Colonic mucosa (tissue), 4 donors: ENCODE measurements at regions not wholly inside any gene's neighbourhood (a gene's known extent, or its start where the extent isn't known, plus 50 kb on each side); places are given as distances from the start of the nearest gene placed in this dataset.
"Not testable (repeated sequence)": the region's sequence is repeated elsewhere in the genome, so short reads cannot be mapped to it uniquely, and the experiment has no call there.

Source experiments
- DNase-seq: peaks from one replicate; pipeline ENCODE4 v3.0.0-alpha.2; 2020
- H3K27ac ChIP-seq: fragments of 200-600 bp; one replicate; pipeline ENCODE4 v1.8.0; 2021
- H3K27me3 ChIP-seq: fragments of 200-600 bp; one replicate; pipeline ENCODE4 v1.8.0; 2021
- H3K36me3 ChIP-seq: fragments of 200-600 bp; one replicate; pipeline ENCODE4 v1.8.0; 2021
- H3K4me1 ChIP-seq: fragments of 200-600 bp; one replicate; pipeline ENCODE4 v1.8.0; 2021; ENCODE audit warnings: mild to moderate bottlenecking
- H3K4me3 ChIP-seq: fragments of 200-600 bp; one replicate; pipeline ENCODE4 v1.8.0; 2021
- H3K9ac ChIP-seq, 2 donors: one replicate each; pipeline ENCODE4 v1.7.0; 2013; ENCODE audit warnings: control low read depth in 2 of 2, low read depth in 2 of 2, low read length in 2 of 2
- H3K9me3 ChIP-seq: fragments of 200-600 bp; one replicate; pipeline ENCODE4 v1.8.0; 2021
- intact Hi-C: fragments of 100-400 bp; cut with DNase I; formaldehyde crosslinking; loops from one replicate; pipeline ENCODE4 v1.14.1; 2022
- TF ChIP-seq, protein P1 (sequence below): fragments of 200-600 bp; IDR thresholded peaks from one replicate; pipeline ENCODE4 v1.8.0; 2022; ENCODE audit warnings: antibody characterized with exemption, mild to moderate bottlenecking
- donor health status: healthy.
- donor health status: DM: no; HTN: no; CAD: no.
- donor health status: DM: no; HTN: no; CAD: no.

GRCh38 chr5:51214746-51215145 is 168.5 kb upstream of the ISL1 start:
- H3K27ac ChIP-seq: no peak overlapping the region
- H3K36me3 ChIP-seq: no peaks in the 10 kb centered on the region
- no peak overlapping the region for H3K4me3 ChIP-seq
- H3K4me1 ChIP-seq: no peaks in the 10 kb centered on the region
- DNase-seq: no peak
- H3K9ac ChIP-seq: no peak overlapping the region
- no peaks in the 10 kb centered on the region for H3K27me3 ChIP-seq
- no peaks in the 10 kb centered on the region for H3K9me3 ChIP-seq
- TF ChIP-seq, protein P1, sequence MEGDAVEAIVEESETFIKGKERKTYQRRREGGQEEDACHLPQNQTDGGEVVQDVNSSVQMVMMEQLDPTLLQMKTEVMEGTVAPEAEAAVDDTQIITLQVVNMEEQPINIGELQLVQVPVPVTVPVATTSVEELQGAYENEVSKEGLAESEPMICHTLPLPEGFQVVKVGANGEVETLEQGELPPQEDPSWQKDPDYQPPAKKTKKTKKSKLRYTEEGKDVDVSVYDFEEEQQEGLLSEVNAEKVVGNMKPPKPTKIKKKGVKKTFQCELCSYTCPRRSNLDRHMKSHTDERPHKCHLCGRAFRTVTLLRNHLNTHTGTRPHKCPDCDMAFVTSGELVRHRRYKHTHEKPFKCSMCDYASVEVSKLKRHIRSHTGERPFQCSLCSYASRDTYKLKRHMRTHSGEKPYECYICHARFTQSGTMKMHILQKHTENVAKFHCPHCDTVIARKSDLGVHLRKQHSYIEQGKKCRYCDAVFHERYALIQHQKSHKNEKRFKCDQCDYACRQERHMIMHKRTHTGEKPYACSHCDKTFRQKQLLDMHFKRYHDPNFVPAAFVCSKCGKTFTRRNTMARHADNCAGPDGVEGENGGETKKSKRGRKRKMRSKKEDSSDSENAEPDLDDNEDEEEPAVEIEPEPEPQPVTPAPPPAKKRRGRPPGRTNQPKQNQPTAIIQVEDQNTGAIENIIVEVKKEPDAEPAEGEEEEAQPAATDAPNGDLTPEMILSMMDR: no peak
- intact Hi-C loops: no loop called here

- H3K9me3 ChIP-seq: no peaks in the 10 kb centered on the region
- H3K9ac ChIP-seq: no peak overlapping the region
- no peaks in the 10 kb centered on the region for H3K36me3 ChIP-seq
- TF ChIP-seq, protein P1: no peak
- no peak overlapping the region for H3K27ac ChIP-seq
- H3K27me3 ChIP-seq: no peaks in the 10 kb centered on the region
- intact Hi-C loops: no loop called here
- H3K4me1 ChIP-seq: no peaks in the 10 kb centered on the region
- H3K4me3 ChIP-seq: no peak overlapping the region
- no peak for DNase-seq
Observed at GRCh38 chr5:51225789-51226742, 157.2 kb upstream of the ISL1 start.

DNA sequence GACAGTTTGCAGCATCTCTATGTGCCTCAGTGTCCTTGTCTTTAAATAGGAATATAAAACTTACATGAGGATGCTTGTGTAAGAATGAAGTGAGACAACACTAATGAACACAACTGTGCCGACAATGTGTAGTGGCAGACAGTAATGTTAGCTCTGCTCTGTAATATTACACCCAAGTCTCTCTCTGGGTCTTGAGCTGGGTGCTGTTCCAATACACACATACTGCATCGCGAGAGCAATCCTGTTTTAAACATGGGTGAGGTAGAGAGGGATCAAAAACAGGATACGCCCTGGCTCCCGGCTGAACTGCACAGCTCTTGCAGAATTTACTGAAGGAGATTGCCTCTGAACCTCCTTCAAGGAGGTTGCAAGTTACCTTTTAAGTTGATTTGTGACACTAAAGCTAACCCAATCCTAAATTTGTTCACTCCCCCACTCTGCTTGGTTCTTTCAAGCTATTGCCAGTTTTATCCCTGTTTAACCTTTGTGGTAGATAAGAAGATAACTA is 155.2 kb upstream of the ISL1 start:
- Histone ChIP-seq H3K9me3 (no peaks in the 10 kb centered on the region), H3K4me1 (no peaks in the 10 kb centered on the region), H3K27me3 (no peaks in the 10 kb centered on the region), H3K36me3 (no peaks in the 10 kb centered on the region), H3K4me3 (no peak overlapping the region), H3K9ac (no peak overlapping the region), H3K27ac (no peak overlapping the region)
- no peak for DNase-seq
- intact Hi-C loops: no loop called here
- TF ChIP-seq, protein P1: no peak

DNA sequence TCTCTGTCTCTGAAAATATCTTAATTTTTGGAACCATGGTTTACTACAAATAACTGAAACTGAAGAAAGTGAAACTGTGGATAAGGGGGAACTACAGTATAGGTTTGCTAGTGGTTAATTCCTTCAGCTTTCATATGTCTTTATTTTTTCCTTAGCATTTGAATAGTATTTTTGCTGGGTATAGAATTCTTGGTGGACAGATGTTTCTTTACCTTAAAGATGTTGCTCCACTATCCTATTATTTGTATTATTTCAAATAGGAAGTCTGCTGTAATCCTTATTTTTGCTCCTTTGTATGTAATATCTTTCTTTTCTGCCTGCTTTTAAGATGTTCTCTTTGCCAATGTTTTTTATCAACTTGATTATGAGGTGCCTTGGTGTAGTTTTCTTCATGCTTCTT is 152.9 kb upstream of the ISL1 start:
- H3K27me3 ChIP-seq: no peaks in the 10 kb centered on the region
- no peak overlapping the region for H3K4me3 ChIP-seq
- H3K9ac ChIP-seq: no peak overlapping the region
- intact Hi-C loops: no loop called here
- no peak overlapping the region for H3K27ac ChIP-seq
- DNase-seq: no peak
- TF ChIP-seq, protein P1: no peak
- no peaks in the 10 kb centered on the region for H3K36me3 ChIP-seq
- no peaks in the 10 kb centered on the region for H3K4me1 ChIP-seq
- H3K9me3 ChIP-seq: no peaks in the 10 kb centered on the region

DNA sequence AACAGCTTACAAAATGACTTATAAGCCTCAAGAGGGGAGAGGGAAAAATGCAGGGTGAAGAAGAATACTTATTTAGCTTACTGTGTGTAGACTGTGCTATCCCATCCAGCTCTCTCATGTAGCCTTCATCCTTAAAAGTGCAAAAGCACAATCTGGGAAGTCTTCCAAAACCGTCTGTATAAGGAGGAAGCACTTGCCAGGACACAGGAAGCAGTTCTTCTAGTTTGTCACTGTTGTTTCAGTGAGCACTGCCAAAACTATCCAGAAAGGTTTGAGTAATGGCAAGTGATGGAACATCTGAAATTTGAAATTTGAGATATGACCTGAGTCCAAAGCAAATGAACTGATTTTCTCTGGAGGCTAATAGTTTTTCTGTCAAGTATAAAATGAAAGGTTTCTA is 140.8 kb upstream of the ISL1 start:
- no peak overlapping the region for H3K9ac ChIP-seq
- DNase-seq: no peak
- no peaks in the 10 kb centered on the region for H3K4me1 ChIP-seq
- TF ChIP-seq, protein P1: no peak
- no peak overlapping the region for H3K27ac ChIP-seq
- H3K27me3 ChIP-seq: no peaks in the 10 kb centered on the region
- no peak overlapping the region for H3K4me3 ChIP-seq
- H3K9me3 ChIP-seq: no peaks in the 10 kb centered on the region
- intact Hi-C loops: no loop called here
- no peaks in the 10 kb centered on the region for H3K36me3 ChIP-seq

- H3K27me3 ChIP-seq, H3K9ac ChIP-seq, H3K4me1 ChIP-seq, intact Hi-C loops, H3K36me3 ChIP-seq, H3K27ac ChIP-seq, H3K4me3 ChIP-seq, H3K9me3 ChIP-seq, DNase-seq: not testable (repeated sequence)
Observed at GRCh38 chr5:51250957-51251356, 132.3 kb upstream of the ISL1 start.
